Stimulated activated effector memory CD8-positive, alpha-beta T cell treated with anti-CD3 and anti-CD28 coated beads, Interleukin-12 subunit alpha, Interleukin-12 subunit beta, amount 100 ng/mL, for 72 hours (primary cell): ENCODE measurements at regions not wholly inside any gene's neighbourhood (a gene's known extent, or its start where the extent isn't known, plus 50 kb on each side); places are given as distances from the start of the nearest gene placed in this dataset.
"Not testable (repeated sequence)": the region's sequence is repeated elsewhere in the genome, so short reads cannot be mapped to it uniquely, and the experiment has no call there.

Experiments
- ATAC-seq: fragments of 150-1000 bp; cut with Tn5 transposase; 2 replicates; pipeline ENCODE4 v1.10.0; 2021
- DNase-seq, 2 donors: peaks; one replicate each; pipeline ENCODE4 v3.0.0; 2021 to 2022; ENCODE audit warnings: low spot score in 2 of 2
- H3K27ac Mint-ChIP-seq: one replicate; pipeline ENCODE4 v1.8.0; 2022; ENCODE audit warnings: mild to moderate bottlenecking, mixed read lengths
- H3K36me3 Mint-ChIP-seq: one replicate; pipeline ENCODE4 v1.8.0; 2022; ENCODE audit warnings: mild to moderate bottlenecking, mixed read lengths
- H3K4me1 Mint-ChIP-seq: one replicate; pipeline ENCODE4 v1.8.0; 2022; ENCODE audit warnings: mixed read lengths
- H3K4me3 Mint-ChIP-seq: one replicate; pipeline ENCODE4 v1.8.0; 2022; ENCODE audit warnings: mild to moderate bottlenecking, mixed read lengths
- H3K9me3 Mint-ChIP-seq: one replicate; pipeline ENCODE4 v1.8.0; 2022; ENCODE audit warnings: mixed read lengths

DNA sequence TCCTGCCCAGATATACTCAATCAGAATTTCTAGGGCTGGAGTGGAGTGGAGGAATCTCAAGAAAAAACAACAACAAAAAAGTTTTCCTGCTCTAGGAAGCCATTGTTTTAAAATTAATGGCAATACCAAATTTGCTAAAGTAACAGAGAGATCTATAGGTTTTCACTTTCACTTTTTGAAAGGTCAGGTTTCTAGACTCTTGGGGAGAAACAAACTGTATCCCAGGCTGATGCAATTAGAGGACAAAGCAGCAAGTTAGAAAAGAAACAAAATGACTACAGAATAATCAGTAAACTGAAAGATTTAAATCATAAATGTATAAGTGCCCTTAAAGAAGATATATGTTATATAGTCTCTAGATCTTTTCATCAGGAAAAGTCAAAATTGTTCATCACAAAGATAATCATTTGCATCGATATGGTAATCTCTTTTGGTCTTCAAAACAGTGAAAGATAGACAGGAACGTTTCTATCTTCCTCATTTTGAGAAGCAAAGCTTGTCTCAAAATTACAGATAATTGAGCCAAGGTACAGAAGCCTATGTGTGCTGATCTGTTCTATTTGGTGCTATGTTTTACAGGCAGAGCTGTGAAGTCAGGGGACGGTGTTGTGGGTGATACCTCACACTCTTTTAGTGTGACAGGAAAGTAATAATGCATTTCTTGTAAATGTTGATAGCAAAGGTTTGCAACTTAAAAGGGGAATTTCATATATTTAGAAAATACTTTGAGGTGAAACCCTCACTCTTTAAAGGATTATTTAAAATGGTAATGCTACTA lies 1746.6 kb upstream of the C9orf72 start:
- Mint-ChIP-seq H3K9me3 (peaks cover 2% of the 10 kb centered on the region), H3K4me3 (no peak overlapping the region)

DNA sequence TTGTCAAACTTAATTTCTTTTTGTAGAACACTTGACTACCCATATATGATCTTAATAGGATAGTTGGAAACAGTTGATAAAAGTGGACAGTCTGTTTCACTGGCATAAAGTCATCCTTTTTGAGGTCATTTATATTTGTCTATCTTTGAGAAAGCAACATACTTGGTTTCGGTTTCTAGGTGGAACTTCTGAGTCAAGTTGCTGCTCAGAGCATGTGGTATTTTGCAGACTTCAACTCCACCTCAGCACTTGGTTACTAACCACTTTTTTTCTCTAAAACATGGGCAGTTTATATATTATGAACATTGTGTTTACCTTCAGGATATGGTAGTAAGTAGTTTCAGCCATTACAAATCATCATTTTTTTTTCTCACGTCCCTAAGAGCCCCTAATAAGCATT lies 1749.0 kb upstream of the C9orf72 start:
- Mint-ChIP-seq H3K9me3 (peaks cover 4% of the 10 kb centered on the region), H3K4me1 (no peaks in the 10 kb centered on the region), H3K27ac (no peak overlapping the region), H3K4me3 (no peak overlapping the region), H3K36me3 (no peaks in the 10 kb centered on the region)
- ATAC-seq (no peak), DNase-seq (no peak)

More for the DNA sequence above, 1746.6 kb upstream of the C9orf72 start:
- DNase-seq (no peak), ATAC-seq (no peak)
- H3K27ac Mint-ChIP-seq = no peak overlapping the region
- no peaks in the 10 kb centered on the region for H3K36me3 Mint-ChIP-seq
- no peaks in the 10 kb centered on the region for H3K4me1 Mint-ChIP-seq

DNA sequence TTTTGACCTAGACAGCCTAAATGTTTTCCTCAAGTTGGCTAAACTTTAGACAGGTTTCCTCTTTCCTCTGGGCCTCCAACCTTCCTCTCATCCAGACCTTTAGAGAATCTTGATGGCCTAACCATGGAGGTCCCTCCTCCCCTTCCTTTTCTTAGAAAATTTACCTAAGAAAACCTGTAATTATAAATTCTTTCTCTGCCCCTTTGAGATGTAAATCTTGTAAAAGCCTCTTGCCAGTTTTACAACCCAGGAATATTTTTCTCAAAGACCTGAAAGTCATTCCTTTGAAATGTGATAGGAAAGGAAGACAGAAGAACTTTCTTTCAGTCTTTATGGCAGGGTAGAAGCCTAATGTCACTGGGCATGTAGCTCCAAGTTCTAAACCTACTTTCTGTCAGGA lies 1752.6 kb upstream of the C9orf72 start:
- H3K4me3 Mint-ChIP-seq = no peak overlapping the region
- ATAC-seq (no peak), DNase-seq (no peak)
- H3K9me3 Mint-ChIP-seq = peaks cover 8% of the 10 kb centered on the region
- H3K27ac Mint-ChIP-seq = no peak overlapping the region
- H3K4me1 Mint-ChIP-seq = no peaks in the 10 kb centered on the region
- H3K36me3 Mint-ChIP-seq = no peaks in the 10 kb centered on the region

DNA sequence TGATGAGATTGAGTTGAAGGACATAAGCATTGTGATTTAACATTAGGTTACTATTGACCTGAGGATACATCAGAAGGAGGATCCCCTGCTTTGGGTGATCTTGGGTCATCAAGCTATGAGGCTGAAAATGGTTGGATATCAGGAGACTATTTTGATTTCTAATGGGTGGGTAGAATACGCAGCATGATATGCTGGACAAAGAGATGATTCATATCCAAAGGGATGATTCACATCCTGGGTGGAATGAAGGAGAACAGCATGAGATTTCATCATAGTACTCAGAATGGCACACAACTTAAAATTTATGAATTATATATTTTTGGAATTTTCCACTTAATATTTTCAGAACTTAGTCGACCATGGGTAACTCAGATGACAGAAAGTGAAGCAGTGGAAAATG lies 1759.5 kb upstream of the C9orf72 start:
- Mint-ChIP-seq H3K4me3 (no peak overlapping the region), H3K27ac (no peak overlapping the region), H3K36me3 (no peaks in the 10 kb centered on the region), H3K9me3 (peaks cover 11% of the 10 kb centered on the region), H3K4me1 (no peaks in the 10 kb centered on the region)
- DNase-seq (no peak), ATAC-seq (no peak)

DNA sequence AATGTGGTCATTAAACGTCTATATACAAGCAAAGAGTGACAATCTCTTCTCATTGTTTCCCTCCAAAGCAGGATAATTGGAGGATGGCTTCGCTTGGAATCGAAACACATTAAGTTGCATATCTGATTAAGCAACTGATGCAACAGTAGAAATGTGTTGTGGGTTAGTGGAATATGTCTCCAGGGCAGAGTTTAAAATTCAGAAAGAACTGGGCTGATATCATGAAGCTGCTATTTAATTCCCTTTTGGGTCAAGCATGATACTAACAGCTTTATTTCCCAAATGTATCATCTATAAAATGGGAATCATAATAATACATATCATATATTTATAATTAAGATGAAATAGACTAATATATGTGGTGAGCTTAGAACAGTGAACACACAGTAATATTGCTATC lies 1763.0 kb upstream of the C9orf72 start:
- DNase-seq (no peak), ATAC-seq (no peak)
- H3K27ac Mint-ChIP-seq = no peak overlapping the region
- H3K9me3 Mint-ChIP-seq = peaks cover 7% of the 10 kb centered on the region
- H3K4me1 Mint-ChIP-seq = no peaks in the 10 kb centered on the region
- H3K36me3 Mint-ChIP-seq = no peaks in the 10 kb centered on the region
- no peak overlapping the region for H3K4me3 Mint-ChIP-seq

DNA sequence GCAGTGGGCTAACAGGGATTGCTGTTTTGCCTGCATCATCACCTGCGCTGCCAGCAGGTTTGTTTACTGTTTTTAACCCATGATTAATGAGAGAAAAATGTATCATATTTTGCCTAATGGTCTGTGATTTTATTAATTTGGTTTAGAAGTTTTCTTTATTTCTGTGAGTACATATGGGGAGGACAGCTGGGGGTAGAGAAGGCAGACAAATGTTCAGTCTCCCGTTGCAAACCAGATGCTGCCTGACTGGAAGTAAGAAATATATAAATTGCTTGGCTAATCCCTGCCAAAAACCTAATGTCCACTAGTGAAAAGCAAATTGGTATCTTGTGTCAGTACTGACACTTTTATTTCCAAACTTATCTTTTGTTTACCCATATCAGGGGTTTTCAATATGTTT lies 1766.1 kb upstream of the C9orf72 start:
- no peak overlapping the region for H3K27ac Mint-ChIP-seq
- H3K36me3 Mint-ChIP-seq = no peaks in the 10 kb centered on the region
- H3K4me3 Mint-ChIP-seq = no peak overlapping the region
- ATAC-seq = no peak
- peaks cover 8% of the 10 kb centered on the region for H3K9me3 Mint-ChIP-seq
- no peak for DNase-seq
- no peaks in the 10 kb centered on the region for H3K4me1 Mint-ChIP-seq

DNA sequence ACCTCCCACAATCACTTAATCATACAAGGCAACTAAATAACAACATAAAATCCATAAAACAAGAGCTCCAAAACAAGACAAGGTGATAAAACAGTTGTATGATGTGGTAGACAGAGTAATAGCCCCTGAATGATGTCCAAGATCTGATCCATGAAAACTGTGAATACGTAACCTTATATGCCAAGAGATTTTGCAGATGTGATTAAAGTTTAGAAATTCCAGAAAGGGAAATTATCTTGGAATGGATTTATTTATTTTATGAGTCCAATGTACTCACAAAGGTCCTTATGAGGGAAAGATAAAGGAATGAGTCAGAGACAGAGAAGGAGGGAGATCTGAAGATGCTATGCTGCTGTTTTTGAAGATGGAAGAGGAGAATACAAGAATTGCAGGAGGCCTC lies 1775.7 kb upstream of the C9orf72 start:
- H3K9me3 Mint-ChIP-seq = peaks cover 19% of the 10 kb centered on the region
- no peak overlapping the region for H3K27ac Mint-ChIP-seq
- H3K36me3 Mint-ChIP-seq = no peaks in the 10 kb centered on the region
- H3K4me1 Mint-ChIP-seq = no peaks in the 10 kb centered on the region
- DNase-seq (no peak), ATAC-seq (no peak)
- H3K4me3 Mint-ChIP-seq = no peak overlapping the region

DNA sequence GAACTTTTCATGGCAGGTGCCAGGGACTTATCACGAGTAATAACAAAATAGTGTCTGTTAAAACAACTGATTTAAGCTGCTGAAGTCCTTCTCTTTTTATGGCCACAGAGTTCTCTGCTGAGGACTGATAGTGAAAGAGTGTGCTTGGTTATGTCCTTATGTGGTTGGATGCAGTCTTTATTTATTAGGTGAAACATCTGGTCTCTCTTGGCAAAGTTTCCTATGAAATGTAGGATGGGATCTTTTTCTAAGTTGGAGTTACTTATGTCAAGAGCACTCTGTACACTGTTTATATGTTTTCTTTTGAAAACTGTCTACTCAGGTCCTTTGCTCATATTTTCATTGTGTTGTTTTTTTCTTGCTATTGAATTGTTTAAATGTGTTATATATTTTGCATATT lies 1816.1 kb upstream of the C9orf72 start:
- DNase-seq = no peak

DNA sequence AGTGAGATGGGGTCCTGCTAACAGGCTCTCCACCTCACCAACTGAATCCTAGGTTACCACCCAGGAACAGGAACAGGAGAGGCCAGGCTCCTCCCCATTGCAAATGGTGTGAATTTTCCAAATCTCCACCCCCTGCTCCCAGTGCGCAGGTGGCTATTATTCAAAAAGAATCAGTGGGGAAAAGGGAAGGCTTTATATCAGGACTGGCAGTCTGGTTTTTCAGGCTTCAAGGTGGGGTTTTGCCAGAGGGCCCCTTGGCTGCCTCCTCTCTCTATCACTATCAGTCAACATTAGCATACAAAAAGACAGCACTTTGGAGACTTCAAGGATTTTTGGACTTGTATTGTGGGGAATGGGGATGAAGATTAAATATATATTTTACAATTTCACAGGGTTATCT lies 1817.6 kb upstream of the C9orf72 start:
- no peak overlapping the region for H3K27ac Mint-ChIP-seq
- no peaks in the 10 kb centered on the region for H3K36me3 Mint-ChIP-seq
- no peak for DNase-seq
- no peak overlapping the region for H3K4me3 Mint-ChIP-seq
- peaks cover 8% of the 10 kb centered on the region for H3K9me3 Mint-ChIP-seq
- ATAC-seq = no peak
- no peaks in the 10 kb centered on the region for H3K4me1 Mint-ChIP-seq

More for the DNA sequence above, 1816.1 kb upstream of the C9orf72 start:
- Mint-ChIP-seq H3K4me3 (no peak overlapping the region), H3K4me1 (no peaks in the 10 kb centered on the region), H3K27ac (no peak overlapping the region), H3K9me3 (peaks cover 11% of the 10 kb centered on the region), H3K36me3 (no peaks in the 10 kb centered on the region)
- no peak for ATAC-seq

DNA sequence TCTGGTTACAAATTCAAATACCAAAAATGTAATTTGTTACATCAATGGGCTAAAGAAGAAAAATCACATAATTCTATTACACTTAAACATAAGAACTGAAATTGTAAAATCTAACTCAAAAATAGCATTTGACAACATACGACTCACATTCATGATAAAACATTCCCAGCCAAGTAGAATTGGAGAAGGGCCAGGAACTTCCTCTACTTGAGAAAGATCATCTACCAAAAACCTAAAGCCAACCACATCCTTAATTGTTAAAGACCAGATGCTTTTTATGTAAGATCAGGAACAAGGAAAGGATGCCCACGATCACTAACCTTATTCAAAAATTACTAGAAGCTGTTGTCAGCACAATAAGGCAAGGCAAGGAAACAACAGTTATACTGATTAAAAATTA lies 1819.8 kb upstream of the C9orf72 start:
- ATAC-seq (no peak), DNase-seq (no peak)
- Mint-ChIP-seq H3K9me3 (peaks cover 5% of the 10 kb centered on the region), H3K4me1 (no peaks in the 10 kb centered on the region), H3K36me3 (no peaks in the 10 kb centered on the region), H3K27ac (no peak overlapping the region), H3K4me3 (no peak overlapping the region)

DNA sequence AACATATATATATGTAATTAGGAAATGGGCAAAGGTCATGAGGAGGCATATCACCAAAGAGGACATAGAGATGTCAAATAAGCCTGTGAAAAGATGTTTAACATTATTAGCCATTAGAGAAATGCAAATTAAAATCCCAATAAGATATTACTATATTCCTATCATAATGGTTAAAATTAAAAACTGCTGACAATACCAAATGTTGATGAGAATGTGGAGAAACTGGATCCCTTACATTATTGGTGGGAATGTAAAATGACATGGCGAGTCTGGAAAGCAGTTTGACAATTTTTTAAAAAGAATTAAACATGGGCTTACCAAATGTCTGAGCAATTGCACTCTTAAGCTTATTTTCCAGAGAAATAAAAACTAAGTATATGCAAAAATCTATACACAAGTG lies 1821.6 kb upstream of the C9orf72 start:
- ATAC-seq (no peak), DNase-seq (no peak)
- Mint-ChIP-seq H3K9me3 (peaks cover 1% of the 10 kb centered on the region), H3K27ac (no peak overlapping the region), H3K36me3 (no peaks in the 10 kb centered on the region), H3K4me1 (no peaks in the 10 kb centered on the region), H3K4me3 (no peak overlapping the region)

DNA sequence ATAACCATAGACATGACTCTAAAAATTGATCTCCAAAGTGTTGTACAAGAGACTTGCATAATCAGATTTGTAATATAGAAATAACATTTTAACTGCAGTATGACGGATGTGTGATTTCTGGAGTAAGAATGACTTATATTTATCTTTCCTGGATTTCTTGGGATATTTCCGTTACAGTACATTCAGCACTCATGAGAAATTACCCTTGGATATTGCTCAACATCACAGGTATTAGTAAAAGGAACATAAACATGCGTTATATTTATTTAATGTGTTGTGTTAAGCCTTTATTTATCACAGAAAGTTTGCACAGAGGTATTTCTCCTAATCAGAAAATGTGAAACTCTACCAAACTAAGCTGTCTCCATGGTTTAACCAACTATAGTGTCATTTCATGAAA lies 1823.9 kb upstream of the C9orf72 start:
- DNase-seq (no peak), ATAC-seq (no peak)
- no peaks in the 10 kb centered on the region for H3K36me3 Mint-ChIP-seq
- no peak overlapping the region for H3K4me3 Mint-ChIP-seq
- no peak overlapping the region for H3K27ac Mint-ChIP-seq
- no peaks in the 10 kb centered on the region for H3K9me3 Mint-ChIP-seq
- no peaks in the 10 kb centered on the region for H3K4me1 Mint-ChIP-seq

DNA sequence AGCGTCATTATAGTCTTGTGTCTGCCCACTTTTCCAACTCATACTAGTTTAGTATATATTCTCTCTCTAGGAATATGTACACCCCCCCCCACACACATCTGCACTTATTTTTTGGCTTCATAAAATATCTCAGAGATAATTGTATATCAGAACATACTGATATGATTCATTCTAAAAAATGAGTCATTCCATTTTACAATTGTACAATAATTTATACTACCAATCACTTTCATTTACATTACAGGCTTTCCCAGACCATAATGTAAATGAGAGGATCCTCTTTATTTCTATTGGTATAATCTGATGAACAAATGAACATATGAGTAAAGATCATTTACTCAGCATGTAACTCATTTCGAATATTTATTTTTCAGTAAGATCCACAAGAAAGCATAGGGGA lies 1842.9 kb upstream of the C9orf72 start:
- no peak for DNase-seq
- Mint-ChIP-seq H3K4me1 (no peaks in the 10 kb centered on the region), H3K36me3 (no peaks in the 10 kb centered on the region), H3K9me3 (peaks cover 18% of the 10 kb centered on the region), H3K27ac (no peak overlapping the region), H3K4me3 (no peak overlapping the region)
- no peak for ATAC-seq

DNA sequence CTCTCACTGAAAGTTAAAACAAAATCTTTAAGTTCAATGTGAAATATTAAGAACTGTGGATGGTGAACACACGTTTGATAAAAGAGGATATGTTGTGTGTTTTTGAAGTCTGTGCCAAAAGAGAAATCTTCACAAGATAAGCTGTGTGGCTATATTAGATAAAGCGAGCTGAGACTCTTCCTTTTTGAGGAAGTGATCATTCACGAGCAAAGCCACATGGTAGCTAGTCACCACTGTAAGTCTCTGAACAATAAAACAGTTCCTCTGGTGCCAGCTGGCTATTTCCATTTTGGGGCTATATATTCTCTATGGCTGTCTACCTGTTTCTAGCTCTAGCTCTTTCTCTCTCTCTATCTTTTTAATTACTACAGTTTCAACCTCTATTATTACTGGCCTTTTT lies 1849.2 kb upstream of the C9orf72 start:
- DNase-seq = no peak
- no peaks in the 10 kb centered on the region for H3K4me1 Mint-ChIP-seq
- H3K9me3 Mint-ChIP-seq = peaks cover 16% of the 10 kb centered on the region
- H3K4me3 Mint-ChIP-seq = no peak overlapping the region
- no peak overlapping the region for H3K27ac Mint-ChIP-seq
- H3K36me3 Mint-ChIP-seq = no peaks in the 10 kb centered on the region
- no peak for ATAC-seq

DNA sequence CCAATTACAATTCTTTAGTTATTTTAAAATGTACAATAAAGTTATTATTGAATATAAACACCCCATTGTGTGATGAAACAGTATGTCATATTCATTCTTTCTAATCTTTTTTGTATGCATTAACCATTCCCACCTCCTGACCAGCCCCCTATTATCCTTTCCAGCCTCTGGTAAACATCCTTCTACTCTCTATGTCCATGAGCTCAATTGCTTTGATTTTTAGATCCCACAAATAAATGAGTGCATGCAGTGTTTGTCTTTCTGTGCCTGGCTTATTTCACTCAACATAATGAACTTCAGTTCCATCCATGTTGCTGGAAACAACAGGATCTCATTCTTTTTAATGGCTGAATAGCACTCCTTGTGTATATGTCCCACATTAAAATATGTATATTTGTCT lies 1858.9 kb upstream of the C9orf72 start:
- H3K27ac Mint-ChIP-seq = no peak overlapping the region
- DNase-seq = no peak
- H3K4me1 Mint-ChIP-seq = no peaks in the 10 kb centered on the region
- H3K9me3 Mint-ChIP-seq = peaks cover 17% of the 10 kb centered on the region
- H3K4me3 Mint-ChIP-seq = no peak overlapping the region
- H3K36me3 Mint-ChIP-seq = no peaks in the 10 kb centered on the region
- ATAC-seq = no peak

DNA sequence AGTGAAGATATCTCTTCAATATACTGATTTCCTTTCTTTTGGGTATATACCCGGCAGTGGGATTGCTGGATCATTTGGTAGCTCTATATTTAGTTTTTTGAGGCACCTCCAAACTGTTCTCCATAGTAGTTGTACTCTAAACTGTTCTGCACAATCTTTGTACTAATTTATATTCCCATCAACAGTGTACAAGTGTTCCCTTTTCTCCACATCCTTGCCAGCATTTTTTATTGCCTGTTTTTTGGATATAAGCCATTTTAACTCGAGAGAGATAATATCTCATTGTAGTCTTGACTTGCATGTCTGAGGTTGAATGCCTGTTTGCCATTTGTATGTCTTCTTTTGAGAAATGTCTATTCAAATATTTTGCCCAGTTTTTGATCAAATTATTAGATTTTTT lies 1859.4 kb upstream of the C9orf72 start:
- not testable (repeated sequence) for H3K4me1 Mint-ChIP-seq, H3K4me3 Mint-ChIP-seq, ATAC-seq, H3K36me3 Mint-ChIP-seq, DNase-seq, H3K27ac Mint-ChIP-seq
- H3K9me3 Mint-ChIP-seq = peaks cover 17% of the 10 kb centered on the region

DNA sequence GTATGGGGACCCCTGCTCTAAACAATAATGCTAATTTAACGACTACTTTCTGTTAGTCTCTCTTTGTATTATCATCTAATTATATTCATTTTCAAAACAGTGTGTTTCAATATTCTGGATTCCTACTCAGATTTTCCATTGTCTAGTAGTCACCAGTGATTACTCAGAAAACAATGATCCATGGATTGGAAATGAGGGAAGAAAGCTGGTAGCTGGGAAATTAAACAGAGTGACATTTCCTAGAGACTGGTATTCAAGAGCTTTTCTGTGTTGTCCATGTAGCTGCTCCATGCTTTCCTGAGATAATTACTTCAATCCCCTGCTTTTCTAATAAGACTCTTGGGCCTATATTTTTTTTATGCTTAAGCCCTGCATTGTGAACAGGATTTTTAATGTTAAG lies 1862.1 kb upstream of the C9orf72 start:
- Mint-ChIP-seq H3K36me3 (no peaks in the 10 kb centered on the region), H3K9me3 (peaks cover 18% of the 10 kb centered on the region), H3K4me3 (no peak overlapping the region), H3K4me1 (no peaks in the 10 kb centered on the region), H3K27ac (no peak overlapping the region)
- DNase-seq = no peak
- no peak for ATAC-seq
